K562 (cell line): ENCODE measurements at regions not wholly inside any gene's neighbourhood (a gene's known extent, or its start where the extent isn't known, plus 50 kb on each side); places are given as distances from the start of the nearest gene placed in this dataset.

Experiments used
- ARNT ChIP-seq, 2 experiments: fragments of 450-650 bp; IDR thresholded peaks; 2 replicates each; pipeline ENCODE4 v1.6.1; 2016; ENCODE audit warnings: mild to moderate bottlenecking in 1 of 2
- ATF7 ChIP-seq: fragments of 450-650 bp; IDR thresholded peaks from 2 replicates; pipeline ENCODE4 v1.7.1; 2014; ENCODE audit warnings: mild to moderate bottlenecking, moderate library complexity
- CBFA2T3 ChIP-seq: fragments of 450-650 bp; IDR thresholded peaks from 2 replicates; pipeline ENCODE4 v1.6.1; 2017
- GABPB1 ChIP-seq: sonication (generic); formaldehyde crosslinking; IDR thresholded peaks from 2 replicates; pipeline ENCODE4 v1.8.0; 2022; ENCODE audit warnings: mild to moderate bottlenecking, missing genetic modification reagents
- GTF2E2 ChIP-seq: fragments of 200-800 bp; sonication (Bioruptor generic); IDR thresholded peaks from 2 replicates; pipeline ENCODE4 v1.6.1; 2016; ENCODE audit warnings: missing genetic modification characterization, missing compliant biosample characterization
- HES1 ChIP-seq: fragments of 450-650 bp; IDR thresholded peaks from 2 replicates; pipeline ENCODE4 v1.6.1; 2016; ENCODE audit warnings: low read depth, mild to moderate bottlenecking, moderate library complexity
- MBD1 ChIP-seq: fragments of 250-450 bp; sonication (Bioruptor Pico); IDR thresholded peaks from 2 replicates; pipeline ENCODE4 v1.8.0; 2022; ENCODE audit warnings: inconsistent platforms
- MTF1 ChIP-seq: fragments of 250-450 bp; sonication (Bioruptor Pico); IDR thresholded peaks from 2 replicates; pipeline ENCODE4 v1.9.0; 2021; ENCODE audit warnings: moderate library complexity, mild to moderate bottlenecking, inconsistent platforms, borderline replicate concordance
- NFIC ChIP-seq: fragments of 450-650 bp; IDR thresholded peaks from 2 replicates; pipeline ENCODE4 v1.6.1; 2017; ENCODE audit warnings: mild to moderate bottlenecking, inconsistent platforms
- RAD21 ChIP-seq, 2 experiments: fragments of 250-450 bp in 1 of 2; fragments of 450-650 bp in 1 of 2; sonication (Bioruptor Pico) in 1 of 2; formaldehyde crosslinking in 1 of 2; IDR thresholded peaks in 1 of 2; conservative IDR thresholded peaks in 1 of 2; 2 replicates each; pipeline versions ENCODE4 v1.4.0 to v1.8.0; 2020 to 2022; ENCODE audit warnings: mild to moderate bottlenecking in 2 of 2, moderate library complexity in 1 of 2
- REST ChIP-seq, 2 experiments: fragments of 450-650 bp; formaldehyde crosslinking in 1 of 2; IDR thresholded peaks; 2 replicates each; pipeline versions ENCODE4 v1.4.0 to v1.6.1; 2014 to 2020; ENCODE audit warnings: mild to moderate bottlenecking in 2 of 2, borderline replicate concordance in 1 of 2, low read depth in 1 of 2
- SAFB2 ChIP-seq: fragments of 200-400 bp; formaldehyde crosslinking; IDR thresholded peaks from 2 replicates; pipeline ENCODE4 v1.6.1; 2018; ENCODE audit warnings: borderline replicate concordance, low read length, low read depth, moderate library complexity; ENCODE audit not compliant: severe bottlenecking
- SOX6 ChIP-seq: fragments of 450-650 bp; IDR thresholded peaks from 2 replicates; pipeline ENCODE4 v1.6.1; 2014; ENCODE audit warnings: mild to moderate bottlenecking
- SPI1 ChIP-seq: IDR thresholded peaks from 2 replicates; pipeline ENCODE4 v1.6.1; 2011; ENCODE audit warnings: low read depth, low read length, control low read depth, borderline replicate concordance
- ZBTB1 ChIP-seq: sonication (generic); formaldehyde crosslinking; IDR thresholded peaks from 2 replicates; pipeline ENCODE4 v1.8.1; 2023; ENCODE audit warnings: missing genetic modification reagents, low read depth, mild to moderate bottlenecking, borderline replicate concordance
- TF ChIP-seq, protein P1 (sequence below): fragments of 250-450 bp; sonication (Bioruptor Pico); IDR thresholded peaks from 2 replicates; pipeline ENCODE4 v1.8.0; 2021; ENCODE audit warnings: borderline replicate concordance, mild to moderate bottlenecking, moderate library complexity; ENCODE audit not compliant: poor library complexity, severe bottlenecking

DNA sequence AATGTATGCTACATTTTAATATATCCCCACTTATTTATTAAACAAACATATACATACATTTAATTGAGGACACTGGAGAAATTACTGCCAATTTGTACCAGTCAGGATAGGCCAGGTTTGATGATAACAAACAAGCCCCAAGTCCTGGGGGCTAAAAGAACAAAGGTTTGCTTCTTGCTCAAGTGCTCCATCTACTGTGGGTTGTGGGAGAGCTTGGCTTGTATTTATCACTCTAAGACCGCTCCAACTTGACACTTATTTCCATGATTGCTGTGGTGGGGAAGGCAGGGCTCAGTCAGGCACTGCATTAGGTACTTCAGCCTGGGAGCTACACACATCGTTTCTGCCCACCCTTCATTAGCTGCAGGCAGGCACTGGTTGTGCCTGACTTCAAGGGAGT, 136.6 kb upstream of the ZNF32 start (continued):
- TF ChIP-seq REST (IDR thresholded peaks at IDR 0.05; ENCODE audit: borderline replicate concordance) (peak; percentile 10; the same call in 1 of the 2 replicates), REST (CRISPR knock-in tag; IDR thresholded peaks at IDR 0.05; ENCODE audit: low read depth) (no peak), NFIC (no peak), SOX6 (no peak), MBD1 (no peak), SPI1 (no peak), MTF1 (no peak), HES1 (no peak), ZBTB1 (CRISPR knock-in tag) (no peak), ATF7 (no peak), GTF2E2 (tag) (no peak), RAD21 (CRISPR knock-in tag; conservative IDR thresholded peaks at IDR 0.05 in 1 of 2, IDR thresholded peaks at IDR 0.05 in 1 of 2) (peak; percentile 42 to 43; a peak in 3 of 4 replicates), GABPB1 (no peak), CBFA2T3 (no peak), SAFB2 (no peak), ARNT (IDR thresholded peaks at IDR 0.05) (no peak)
- TF ChIP-seq, protein P1, sequence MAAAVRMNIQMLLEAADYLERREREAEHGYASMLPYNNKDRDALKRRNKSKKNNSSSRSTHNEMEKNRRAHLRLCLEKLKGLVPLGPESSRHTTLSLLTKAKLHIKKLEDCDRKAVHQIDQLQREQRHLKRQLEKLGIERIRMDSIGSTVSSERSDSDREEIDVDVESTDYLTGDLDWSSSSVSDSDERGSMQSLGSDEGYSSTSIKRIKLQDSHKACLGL (CRISPR knock-in tag) = no peak
